H1 (cell line): ENCODE measurements at regions not wholly inside any gene's neighbourhood (a gene's known extent, or its start where the extent isn't known, plus 50 kb on each side); places are given as distances from the start of the nearest gene placed in this dataset.

Experiments
- CTCF ChIA-PET: fragments of 300-600 bp; sonication (Branson Sonifier 250); formaldehyde crosslinking; loops from one replicate; lab custom pipeline; 2021; ENCODE audit not compliant: partially characterized antibody; lab: Charles Lee
- POLR2A ChIA-PET: fragments of 300-600 bp; sonication (Branson Sonifier 250); formaldehyde crosslinking; loops from one replicate; lab custom pipeline; 2021; ENCODE audit warnings: inconsistent platforms; ENCODE audit not compliant: partially characterized antibody; lab: Charles Lee
- DNase-seq, 2 experiments: peaks; one replicate each; pipeline versions ENCODE4 v3.0.0 to v3.0.0-alpha.2; 2010 to 2022; ENCODE audit warnings: low spot score in 2 of 2, low read depth in 1 of 2, mixed read lengths in 1 of 2
- FAIRE-seq: peaks from 2 replicates; lab custom pipeline; 2011; peaks lifted over from hg19 to GRCh38; lab: Jason Lieb, UNC
- H2AFZ ChIP-seq: 2 replicates; pipeline ENCODE4 v1.8.1; 2012; ENCODE audit warnings: low read length, inconsistent platforms
- H2AK5ac ChIP-seq: 2 replicates; pipeline ENCODE4 v1.6.1; 2013; ENCODE audit warnings: low read depth, low read length
- H2BK120ac ChIP-seq: replicated peaks from 2 replicates; pipeline ENCODE3; 2013; ENCODE audit warnings: low read depth, low read length, inconsistent platforms
- H2BK12ac ChIP-seq: 2 replicates; pipeline ENCODE4 v1.6.1; 2013; ENCODE audit warnings: low read depth, low read length
- H2BK15ac ChIP-seq: 2 replicates; pipeline ENCODE4 v1.6.1; 2013; ENCODE audit warnings: low read length
- H2BK20ac ChIP-seq: 2 replicates; pipeline ENCODE4 v1.6.1; 2013; ENCODE audit warnings: low read length
- H2BK5ac ChIP-seq: 2 replicates; pipeline ENCODE4 v1.6.1; 2013; ENCODE audit warnings: low read depth, low read length
- H3K14ac ChIP-seq: 2 replicates; pipeline ENCODE4 v1.6.1; 2013; ENCODE audit warnings: inconsistent platforms; ENCODE audit not compliant: insufficient read length
- H3K18ac ChIP-seq: 2 replicates; pipeline ENCODE4 v1.6.1; 2013; ENCODE audit warnings: low read length; ENCODE audit errors: extremely low read depth
- H3K23ac ChIP-seq: 2 replicates; pipeline ENCODE4 v1.6.1; 2013; ENCODE audit warnings: inconsistent platforms; ENCODE audit not compliant: insufficient read length
- H3K23me2 ChIP-seq: 2 replicates; pipeline ENCODE4 v1.6.1; 2013; ENCODE audit warnings: low read depth, low read length
- H3K27ac ChIP-seq: 2 replicates; pipeline ENCODE4 v1.6.1; 2011; ENCODE audit warnings: low read depth, low read length, inconsistent platforms
- H3K27me3 ChIP-seq, 4 experiments: replicated peaks in 1 of 4; 1 replicate in 1 of 4; 2 replicates in 3 of 4; pipeline versions ENCODE4 v1.6.1 to v1.8.1; 2011 to 2013; ENCODE audit warnings: low read length in 3 of 4, mild to moderate bottlenecking in 3 of 4, inconsistent platforms in 2 of 4, mixed read lengths in 2 of 4, moderate library complexity in 1 of 4; ENCODE audit not compliant: control insufficient read depth in 3 of 4, insufficient read depth in 3 of 4; ENCODE audit errors: extremely low read depth in 1 of 4
- H3K36me3 ChIP-seq, 4 experiments: 2 replicates each; pipeline versions ENCODE4 v1.6.1 to v1.8.1; 2011 to 2013; ENCODE audit warnings: mild to moderate bottlenecking in 4 of 4, low read length in 3 of 4, moderate library complexity in 2 of 4, control low read depth in 1 of 4, inconsistent platforms in 1 of 4; ENCODE audit not compliant: insufficient read depth in 4 of 4, control insufficient read depth in 2 of 4
- H3K4ac ChIP-seq: replicated peaks from 2 replicates; pipeline ENCODE3; 2013; ENCODE audit warnings: low read length, low read depth, mixed read lengths, inconsistent platforms; ENCODE audit not compliant: insufficient read length
- H3K4me1 ChIP-seq, 4 experiments: replicated peaks in 1 of 4; 1 replicate in 1 of 4; 2 replicates in 3 of 4; pipeline versions ENCODE4 v1.6.1 to v1.8.1; 2011 to 2013; ENCODE audit warnings: low read length in 3 of 4, inconsistent platforms in 2 of 4, mixed read lengths in 1 of 4; ENCODE audit not compliant: insufficient read depth in 4 of 4, control insufficient read depth in 3 of 4
- H3K4me2 ChIP-seq, 2 experiments: 2 replicates each; pipeline versions ENCODE4 v1.6.1 to v1.8.1; 2011 to 2013; ENCODE audit warnings: low read depth in 2 of 2, low read length in 2 of 2, control low read depth in 1 of 2, inconsistent platforms in 1 of 2, mild to moderate bottlenecking in 1 of 2; ENCODE audit not compliant: insufficient read depth in 1 of 2
- H3K4me3 ChIP-seq, 4 experiments: fragments of 200-600, 300-600 bp in 1 of 4; sonication (generic), shearing (Covaris generic), sonication (Bioruptor Twin) in 1 of 4; 2 replicates each; pipeline versions ENCODE4 v1.5.1 to v1.8.1; 2011 to 2016; ENCODE audit warnings: low read length in 4 of 4, low read depth in 3 of 4, control low read depth in 2 of 4, inconsistent platforms in 2 of 4, mild to moderate bottlenecking in 2 of 4, mixed read lengths in 1 of 4, moderate library complexity in 1 of 4; ENCODE audit not compliant: insufficient read depth in 2 of 4; ENCODE audit errors: extremely low read depth in 1 of 4
- H3K56ac ChIP-seq: replicated peaks from 2 replicates; pipeline ENCODE3; 2013; ENCODE audit warnings: low read depth, mild to moderate bottlenecking, mixed read lengths, low read length, inconsistent platforms; ENCODE audit not compliant: insufficient read length
- H3K79me1 ChIP-seq: 2 replicates; pipeline ENCODE4 v1.6.1; 2013; ENCODE audit warnings: low read depth, low read length, control low read depth
- H3K79me2 ChIP-seq, 2 experiments: 2 replicates each; pipeline versions ENCODE4 v1.6.1 to v1.8.1; 2012 to 2013; ENCODE audit warnings: low read length in 2 of 2, mild to moderate bottlenecking in 2 of 2, inconsistent platforms in 1 of 2; ENCODE audit not compliant: insufficient read depth in 2 of 2, control insufficient read depth in 1 of 2
- H3K9ac ChIP-seq, 4 experiments: replicated peaks in 1 of 4; 1 replicate in 1 of 4; 2 replicates in 3 of 4; pipeline versions ENCODE4 v1.6.1 to v1.8.1; 2011 to 2013; ENCODE audit warnings: low read depth in 3 of 4, low read length in 3 of 4, control low read depth in 2 of 4, mild to moderate bottlenecking in 2 of 4, moderate library complexity in 2 of 4, inconsistent platforms in 1 of 4; ENCODE audit errors: extremely low read depth in 1 of 4
- H3K9me3 ChIP-seq, 2 experiments: 2 replicates each; pipeline versions ENCODE4 v1.6.1 to v1.8.1; 2012 to 2013; ENCODE audit warnings: mild to moderate bottlenecking in 2 of 2, moderate library complexity in 2 of 2, control low read depth in 1 of 2, inconsistent platforms in 1 of 2, low read depth in 1 of 2, low read length in 1 of 2, mixed read lengths in 1 of 2; ENCODE audit not compliant: insufficient read depth in 2 of 2
- H4K20me1 ChIP-seq, 2 experiments: replicated peaks in 1 of 2; 2 replicates each; pipeline versions ENCODE3 to v1.8.1; 2011 to 2013; ENCODE audit warnings: inconsistent platforms in 2 of 2, low read length in 2 of 2, mild to moderate bottlenecking in 1 of 2; ENCODE audit not compliant: insufficient read depth in 2 of 2, control insufficient read depth in 1 of 2
- H4K5ac ChIP-seq: 2 replicates; pipeline ENCODE4 v1.6.1; 2013; ENCODE audit warnings: low read length, low read depth, mixed read lengths, inconsistent platforms; ENCODE audit not compliant: insufficient read length
- H4K8ac ChIP-seq: 2 replicates; pipeline ENCODE4 v1.8.0; 2013; ENCODE audit warnings: mild to moderate bottlenecking, moderate library complexity, low read length, inconsistent platforms; ENCODE audit not compliant: insufficient read depth; ENCODE audit errors: extremely low read depth
- H4K91ac ChIP-seq: replicated peaks from 2 replicates; pipeline ENCODE3; 2013; ENCODE audit warnings: low read length, mixed read lengths, inconsistent platforms; ENCODE audit not compliant: insufficient read length
- CBX8 ChIP-seq: fragments of 300-800, 300-1000 bp; sonication (generic); IDR thresholded peaks from 2 replicates; pipeline ENCODE4 v1.7.1; 2016; ENCODE audit warnings: low read depth, low read length, borderline replicate concordance
- GABPA ChIP-seq: IDR thresholded peaks from 2 replicates; pipeline ENCODE4 v1.6.1; 2011; ENCODE audit warnings: mild to moderate bottlenecking, low read length, moderate library complexity, borderline replicate concordance; ENCODE audit not compliant: insufficient read depth
- WGBS, 2 experiments: shearing (Covaris generic) in 1 of 2; methylation state at CpG; one replicate each; pipeline versions ENCODE4 v1.1.6 to v1.1.7; 2013 to 2015; ENCODE audit warnings: low lambda C conversion rate in 2 of 2, mixed read lengths in 2 of 2, inconsistent platforms in 1 of 2, low coverage in 1 of 2, missing lambda C conversion rate in 1 of 2; ENCODE audit not compliant: insufficient replicate concordance in 2 of 2, insufficient coverage in 1 of 2, insufficient read length in 1 of 2; ENCODE audit errors: extremely low coverage in 1 of 2, missing lambda C conversion rate in 1 of 2; 5-methylcytosine and 5-hydroxymethylcytosine counted together

- Histone ChIP-seq H2AFZ (0 out of 2 replicates have a peak overlapping the region, but pooled peaks have one; percentile 73), H3K9me3 (no peaks in the 10 kb centered on the region), H3K18ac (peak overlapping the region; percentile 60), H3K4me3 (no peak overlapping the region), H3K4me1 (peaks cover 3 to 12% (median 8%) of the 10 kb centered on the region in 4 experiments), H2BK12ac (peak overlapping the region; percentile 29; the same call in 1 of the 2 replicates), H3K23ac (no peak overlapping the region), H3K4me2 (0 out of 4 replicates have a peak overlapping the region, but pooled peaks of 1 of the 2 experiments have one; percentile 27), H4K5ac (peak overlapping the region; percentile 60), H4K20me1 (no peaks in the 10 kb centered on the region), H3K14ac (no peak overlapping the region), H2AK5ac (no peak overlapping the region), H3K23me2 (peaks cover 1% of the 10 kb centered on the region; the same call in 1 of the 2 replicates), H2BK20ac (peak overlapping the region; percentile 61; the same call in 1 of the 2 replicates), H2BK120ac (no peak overlapping the region), H2BK15ac (peak overlapping the region; percentile 67; the same call in 1 of the 2 replicates), H3K79me1 (no peaks in the 10 kb centered on the region), H4K91ac (peak overlapping the region; percentile 76), H3K9ac (no peak overlapping the region), H3K4ac (no peak overlapping the region), H3K27ac (no peak overlapping the region), H3K27me3 (no peaks in the 10 kb centered on the region; a peak in 1 of 7 replicates), H2BK5ac (peak overlapping the region; percentile 79; the same call in 1 of the 2 replicates), H3K56ac (no peak overlapping the region), H3K79me2 (no peaks in the 10 kb centered on the region), H3K36me3 (no peaks in the 10 kb centered on the region), H4K8ac (peak overlapping the region; percentile 35)
- 84% methylated on average over 16 of the region's 24 CpGs; no CpG with 5 or more reads in 1 of the 2 experiments for WGBS, 2 experiments
- POLR2A ChIA-PET, result interaction anchor here (0.8 to 1.1 kb wide), 2 partner anchors 9 to 76 kb away, joined by 3 read pairs; partner anchors contain the start of gene PPP2R2D
- CTCF ChIA-PET, result interaction anchor here (1.2 to 1.3 kb wide), 2 partner anchors 16 to 28 kb away, joined by 4 read pairs; no protein-coding TSS in a partner anchor
- TF ChIP-seq GABPA (0 out of 2 replicates have a peak, but pooled peaks have one; percentile 36), CBX8 (no peak)
- no peak for DNase-seq
- FAIRE-seq, result no peak
Observed at GRCh38 chr10:131824371-131825149, 76.2 kb upstream of the PPP2R2D start.
